MM.1S (cell line): ENCODE measurements at regions not wholly inside any gene's neighbourhood (a gene's known extent, or its start where the extent isn't known, plus 50 kb on each side); places are given as distances from the start of the nearest gene placed in this dataset.

Experiments used
- DNase-seq: peaks from one replicate; pipeline ENCODE4 v3.0.0-alpha.2; 2015
- H2AFZ ChIP-seq: fragments of 300-600 bp; sonication (generic); 2 replicates; pipeline ENCODE4 v1.6.0; 2016; ENCODE audit warnings: antibody characterized with exemption, low read length
- H3F3A ChIP-seq: fragments of 300-600 bp; sonication (generic); 2 replicates; pipeline ENCODE4 v1.6.1; 2016; ENCODE audit warnings: mild to moderate bottlenecking, antibody characterized with exemption, low read length, moderate library complexity, mixed read lengths; ENCODE audit not compliant: insufficient read depth
- H3K27ac ChIP-seq: fragments of 300-600 bp; sonication (generic); 2 replicates; pipeline ENCODE4 v1.5.1; 2016; ENCODE audit warnings: mild to moderate bottlenecking, low read length
- H3K27me3 ChIP-seq: fragments of 300-600 bp; sonication (generic); replicated peaks from 2 replicates; pipeline ENCODE4 v1.6.0; 2016; ENCODE audit warnings: low read length; ENCODE audit not compliant: insufficient read depth
- H3K36me3 ChIP-seq: fragments of 300-600 bp; sonication (generic); replicated peaks from 2 replicates; pipeline ENCODE4 v1.6.1; 2016; ENCODE audit warnings: mild to moderate bottlenecking, low read length, mixed read lengths; ENCODE audit not compliant: insufficient read depth
- H3K4me1 ChIP-seq: fragments of 300-600 bp; sonication (generic); 2 replicates; pipeline ENCODE4 v1.6.1; 2016; ENCODE audit warnings: low read length, mixed read lengths
- H3K4me2 ChIP-seq: fragments of 300-600 bp; sonication (generic); 2 replicates; pipeline ENCODE4 v1.6.0; 2016; ENCODE audit warnings: low read depth, low read length
- H3K4me3 ChIP-seq: fragments of 300-600 bp; sonication (generic); 2 replicates; pipeline ENCODE4 v1.5.1; 2016; ENCODE audit warnings: low read length, mixed read lengths
- H3K79me2 ChIP-seq: fragments of 300-600 bp; sonication (generic); 2 replicates; pipeline ENCODE4 v1.6.1; 2016; ENCODE audit warnings: mixed run types, low read length, mixed read lengths
- H3K9ac ChIP-seq: fragments of 300-600 bp; sonication (generic); 2 replicates; pipeline ENCODE4 v1.6.1; 2016; ENCODE audit warnings: low read length, mixed read lengths
- H3K9me2 ChIP-seq: fragments of 300-600 bp; sonication (generic); replicated peaks from 2 replicates; pipeline ENCODE4 v1.6.1; 2016; ENCODE audit warnings: mild to moderate bottlenecking, low read length, mixed read lengths; ENCODE audit not compliant: insufficient read depth
- H3K9me3 ChIP-seq: fragments of 300-600 bp; sonication (generic); replicated peaks from 2 replicates; pipeline ENCODE4 v1.6.1; 2016; ENCODE audit warnings: mild to moderate bottlenecking, low read length, mixed read lengths; ENCODE audit not compliant: insufficient read depth
- H4K20me1 ChIP-seq: fragments of 300-600 bp; sonication (generic); 2 replicates; pipeline ENCODE4 v1.6.1; 2016; ENCODE audit warnings: mild to moderate bottlenecking, low read length, moderate library complexity, mixed read lengths; ENCODE audit not compliant: insufficient read depth
- EZH2 ChIP-seq: fragments of 300-600 bp; sonication (generic); optimal IDR thresholded peaks from 2 replicates; pipeline ENCODE3; 2017; ENCODE audit warnings: low read depth, mild to moderate bottlenecking, antibody characterized with exemption, low read length, mixed read lengths
- EZH2phosphoT487 ChIP-seq: fragments of 300-600 bp; sonication (generic); IDR thresholded peaks from 2 replicates; pipeline ENCODE4 v1.6.1; 2018; ENCODE audit warnings: antibody characterized with exemption, low read length
- TF ChIP-seq, protein P1 (sequence below): fragments of 300-600 bp; sonication (generic); IDR thresholded peaks from 2 replicates; pipeline ENCODE4 v1.5.1; 2016; ENCODE audit warnings: antibody characterized with exemption, low read length, mixed read lengths

DNA sequence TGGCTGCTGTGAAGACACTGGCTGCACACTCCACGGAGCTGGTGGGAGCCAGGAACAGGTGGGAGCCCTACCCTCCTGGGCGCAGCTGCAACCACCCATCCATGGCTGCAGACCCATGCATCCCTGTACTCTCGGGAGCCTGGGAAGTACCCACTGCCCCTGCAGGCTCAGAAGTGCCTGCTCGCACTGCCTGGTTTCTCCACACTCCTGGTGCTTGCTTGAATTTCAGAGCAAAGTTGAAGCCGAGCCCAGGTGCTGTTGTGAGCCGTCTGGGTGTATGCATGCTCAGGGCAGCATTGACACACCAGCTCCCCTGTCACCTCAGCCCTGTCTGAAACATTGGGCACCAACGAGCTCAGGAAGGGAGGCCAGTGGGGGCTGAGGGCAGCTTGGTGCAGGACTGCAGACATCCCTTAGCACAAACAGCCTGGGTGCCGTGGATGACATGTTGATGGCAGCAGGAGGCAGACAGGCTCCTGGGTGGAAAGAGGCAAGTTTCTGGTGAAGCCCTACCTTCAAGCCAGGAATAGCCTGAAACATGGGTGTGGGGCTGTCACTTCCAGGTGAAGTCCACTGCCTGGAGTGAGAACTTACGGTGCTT is 585.9 kb downstream of the PCDH18 start:
- no peak overlapping the region for H3K27ac ChIP-seq
- no peaks in the 10 kb centered on the region for H3K9me3 ChIP-seq
- no peaks in the 10 kb centered on the region for H3K79me2 ChIP-seq
- H3K9ac ChIP-seq = no peak overlapping the region
- H3K4me1 ChIP-seq = no peaks in the 10 kb centered on the region
- H3K4me3 ChIP-seq = no peak overlapping the region
- DNase-seq = no peak
- no peaks in the 10 kb centered on the region for H3K9me2 ChIP-seq
- no peak overlapping the region for H2AFZ ChIP-seq
- H3F3A ChIP-seq = no peaks in the 10 kb centered on the region
- H3K36me3 ChIP-seq = no peaks in the 10 kb centered on the region
- no peak overlapping the region for H3K4me2 ChIP-seq
- no peaks in the 10 kb centered on the region for H4K20me1 ChIP-seq
- no peaks in the 10 kb centered on the region for H3K27me3 ChIP-seq
- TF ChIP-seq EZH2phosphoT487 (no peak), EZH2 (no peak)
- TF ChIP-seq, protein P1, sequence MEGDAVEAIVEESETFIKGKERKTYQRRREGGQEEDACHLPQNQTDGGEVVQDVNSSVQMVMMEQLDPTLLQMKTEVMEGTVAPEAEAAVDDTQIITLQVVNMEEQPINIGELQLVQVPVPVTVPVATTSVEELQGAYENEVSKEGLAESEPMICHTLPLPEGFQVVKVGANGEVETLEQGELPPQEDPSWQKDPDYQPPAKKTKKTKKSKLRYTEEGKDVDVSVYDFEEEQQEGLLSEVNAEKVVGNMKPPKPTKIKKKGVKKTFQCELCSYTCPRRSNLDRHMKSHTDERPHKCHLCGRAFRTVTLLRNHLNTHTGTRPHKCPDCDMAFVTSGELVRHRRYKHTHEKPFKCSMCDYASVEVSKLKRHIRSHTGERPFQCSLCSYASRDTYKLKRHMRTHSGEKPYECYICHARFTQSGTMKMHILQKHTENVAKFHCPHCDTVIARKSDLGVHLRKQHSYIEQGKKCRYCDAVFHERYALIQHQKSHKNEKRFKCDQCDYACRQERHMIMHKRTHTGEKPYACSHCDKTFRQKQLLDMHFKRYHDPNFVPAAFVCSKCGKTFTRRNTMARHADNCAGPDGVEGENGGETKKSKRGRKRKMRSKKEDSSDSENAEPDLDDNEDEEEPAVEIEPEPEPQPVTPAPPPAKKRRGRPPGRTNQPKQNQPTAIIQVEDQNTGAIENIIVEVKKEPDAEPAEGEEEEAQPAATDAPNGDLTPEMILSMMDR = no peak

DNA sequence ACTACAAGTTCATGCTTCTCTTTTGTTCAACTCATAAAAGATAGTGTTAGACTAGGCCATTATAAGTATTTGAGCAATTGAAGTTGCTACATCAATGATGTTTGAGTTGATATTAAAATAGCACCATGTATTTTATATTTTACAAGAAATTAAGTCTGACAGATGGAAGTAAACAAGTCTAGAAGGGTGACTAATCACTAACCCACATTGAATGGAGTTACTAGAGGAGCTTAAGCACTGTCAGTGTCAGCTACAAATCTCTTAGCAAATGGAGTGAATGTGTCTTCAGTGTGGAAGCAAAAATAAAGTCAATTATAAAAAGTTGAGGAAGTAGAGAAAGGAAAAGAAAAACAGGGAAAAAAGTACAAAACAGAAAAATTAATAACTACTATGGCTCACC is 592.5 kb downstream of the PCDH18 start:
- no peaks in the 10 kb centered on the region for H3F3A ChIP-seq
- H3K4me3 ChIP-seq = no peak overlapping the region
- TF ChIP-seq EZH2phosphoT487 (no peak), EZH2 (no peak)
- TF ChIP-seq, protein P1 = no peak

DNA sequence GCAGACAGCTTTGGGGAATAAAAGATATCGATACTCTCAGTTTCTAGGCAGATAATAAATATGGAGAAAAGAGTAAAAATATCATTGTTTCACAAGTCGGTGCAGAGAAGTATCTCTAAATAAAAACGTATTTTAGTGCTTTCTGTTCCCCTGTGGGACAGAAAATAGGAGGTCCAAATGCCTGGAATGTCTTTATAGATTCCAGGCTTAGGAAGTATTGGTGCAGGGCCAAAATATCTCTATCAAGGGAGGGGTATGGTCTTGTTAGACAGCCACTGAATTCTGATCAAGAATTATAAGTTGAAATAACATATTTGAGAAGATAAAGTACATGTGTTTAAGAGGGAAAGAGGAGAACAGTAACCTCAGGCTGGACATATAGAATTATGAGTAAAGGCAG is 596.4 kb downstream of the PCDH18 start:
- Histone ChIP-seq H3K27ac (no peak overlapping the region), H3K9me3 (no peaks in the 10 kb centered on the region), H3K79me2 (no peaks in the 10 kb centered on the region), H4K20me1 (no peaks in the 10 kb centered on the region), H3K9me2 (no peaks in the 10 kb centered on the region), H3K27me3 (no peaks in the 10 kb centered on the region), H3K4me1 (no peaks in the 10 kb centered on the region), H3K9ac (no peak overlapping the region), H2AFZ (no peak overlapping the region), H3F3A (no peaks in the 10 kb centered on the region), H3K4me2 (no peak overlapping the region), H3K36me3 (no peaks in the 10 kb centered on the region), H3K4me3 (no peak overlapping the region)
- no peak for DNase-seq
- TF ChIP-seq EZH2phosphoT487 = no peak
- TF ChIP-seq EZH2 = no peak
- TF ChIP-seq, protein P1 = no peak

More for the DNA sequence above, 592.5 kb downstream of the PCDH18 start:
- Histone ChIP-seq H4K20me1 (no peaks in the 10 kb centered on the region), H3K9ac (no peak overlapping the region), H3K9me3 (no peaks in the 10 kb centered on the region), H3K36me3 (no peaks in the 10 kb centered on the region), H3K4me1 (no peaks in the 10 kb centered on the region), H3K79me2 (no peaks in the 10 kb centered on the region), H3K27me3 (no peaks in the 10 kb centered on the region), H3K27ac (no peak overlapping the region), H2AFZ (no peak overlapping the region), H3K9me2 (no peaks in the 10 kb centered on the region), H3K4me2 (no peak overlapping the region)
- no peak for DNase-seq
